ENCODE measurements at regions not wholly inside any gene's neighbourhood (a gene's known extent, or its start where the extent isn't known, plus 50 kb on each side); places are given as distances from the start of the nearest gene placed in this dataset.
"Not testable (repeated sequence)": the region's sequence is repeated elsewhere in the genome, so short reads cannot be mapped to it uniquely, and the experiment has no call there.

GRCh38 chr4:8675906-8676305, 83.3 kb downstream of the CPZ start:
- Mint-ChIP-seq H3K27ac (no peak overlapping the region), H3K4me3 (no peak overlapping the region), H3K9me3 (peaks cover 0 to 2% (median 0%) of the 10 kb centered on the region in 6 donors), H3K4me1 (no peaks in the 10 kb centered on the region), H3K27me3 (ENCODE audit: low read depth in 3 of 3) (peaks cover 3 to 8% (median 5%) of the 10 kb centered on the region in 3 donors), H3K36me3 (no peaks in the 10 kb centered on the region)
- no peak for DNase-seq

- Mint-ChIP-seq H3K4me1 (no peaks in the 10 kb centered on the region), H3K36me3 (no peaks in the 10 kb centered on the region), H3K9me3 (peaks cover 0 to 2% (median 0%) of the 10 kb centered on the region in 6 donors), H3K27ac (no peak overlapping the region), H3K27me3 (ENCODE audit: low read depth in 3 of 3) (peaks cover 0 to 8% (median 5%) of the 10 kb centered on the region in 3 donors), H3K4me3 (no peak overlapping the region)
- DNase-seq = no peak
These were observed 82.8 kb downstream of the CPZ start for GRCh38 chr4:8675383-8675782.

GRCh38 chr4:8674311-8674885, 81.8 kb downstream of the CPZ start:
- peaks cover 0 to 6% (median 5%) of the 10 kb centered on the region in 3 donors for H3K27me3 Mint-ChIP-seq (ENCODE audit: low read depth in 3 of 3)
- no peak for DNase-seq
- H3K4me3 Mint-ChIP-seq = no peak overlapping the region
- no peak overlapping the region for H3K27ac Mint-ChIP-seq
- peaks cover 0 to 2% (median 0%) of the 10 kb centered on the region in 6 donors for H3K9me3 Mint-ChIP-seq
- no peaks in the 10 kb centered on the region for H3K4me1 Mint-ChIP-seq
- H3K36me3 Mint-ChIP-seq = no peaks in the 10 kb centered on the region

GRCh38 chr4:8673106-8673505, 80.5 kb downstream of the CPZ start:
- not testable (repeated sequence) for H3K4me1 Mint-ChIP-seq; H3K9me3 Mint-ChIP-seq; H3K4me3 Mint-ChIP-seq; H3K27ac Mint-ChIP-seq; DNase-seq; H3K36me3 Mint-ChIP-seq; H3K27me3 Mint-ChIP-seq (ENCODE audit: low read depth in 3 of 3)

- no peak for DNase-seq
- Mint-ChIP-seq H3K27me3 (ENCODE audit: low read depth in 3 of 3) (peaks cover 0 to 6% (median 5%) of the 10 kb centered on the region in 3 donors), H3K4me1 (no peaks in the 10 kb centered on the region), H3K4me3 (no peak overlapping the region), H3K9me3 (peaks cover 0 to 2% (median 0%) of the 10 kb centered on the region in 6 donors), H3K36me3 (no peaks in the 10 kb centered on the region), H3K27ac (no peak overlapping the region)
These were observed 79.9 kb downstream of the CPZ start for GRCh38 chr4:8672486-8672885.

GRCh38 chr4:8671712-8672290, 79.2 kb downstream of the CPZ start:
- DNase-seq = no peak
- Mint-ChIP-seq H3K27me3 (ENCODE audit: low read depth in 3 of 3) (peaks cover 0 to 6% (median 5%) of the 10 kb centered on the region in 3 donors), H3K4me1 (no peaks in the 10 kb centered on the region), H3K9me3 (peaks cover 0 to 2% (median 0%) of the 10 kb centered on the region in 6 donors), H3K27ac (no peak overlapping the region), H3K4me3 (no peak overlapping the region), H3K36me3 (no peaks in the 10 kb centered on the region)
